H1 (cell line): ENCODE measurements at regions not wholly inside any gene's neighbourhood (a gene's known extent, or its start where the extent isn't known, plus 50 kb on each side); places are given as distances from the start of the nearest gene placed in this dataset.

Experiments used
- CTCF ChIA-PET: fragments of 300-600 bp; sonication (Branson Sonifier 250); formaldehyde crosslinking; loops from one replicate; lab custom pipeline; 2021; ENCODE audit not compliant: partially characterized antibody; lab: Charles Lee
- POLR2A ChIA-PET: fragments of 300-600 bp; sonication (Branson Sonifier 250); formaldehyde crosslinking; loops from one replicate; lab custom pipeline; 2021; ENCODE audit warnings: inconsistent platforms; ENCODE audit not compliant: partially characterized antibody; lab: Charles Lee
- DNase-seq, 2 experiments: peaks; one replicate each; pipeline versions ENCODE4 v3.0.0 to v3.0.0-alpha.2; 2010 to 2022; ENCODE audit warnings: low spot score in 2 of 2, low read depth in 1 of 2, mixed read lengths in 1 of 2
- FAIRE-seq: peaks from 2 replicates; lab custom pipeline; 2011; peaks lifted over from hg19 to GRCh38; lab: Jason Lieb, UNC
- H2AFZ ChIP-seq: 2 replicates; pipeline ENCODE4 v1.8.1; 2012; ENCODE audit warnings: low read length, inconsistent platforms
- H2AK5ac ChIP-seq: 2 replicates; pipeline ENCODE4 v1.6.1; 2013; ENCODE audit warnings: low read depth, low read length
- H2BK120ac ChIP-seq: replicated peaks from 2 replicates; pipeline ENCODE3; 2013; ENCODE audit warnings: low read depth, low read length, inconsistent platforms
- H2BK12ac ChIP-seq: 2 replicates; pipeline ENCODE4 v1.6.1; 2013; ENCODE audit warnings: low read depth, low read length
- H2BK15ac ChIP-seq: 2 replicates; pipeline ENCODE4 v1.6.1; 2013; ENCODE audit warnings: low read length
- H2BK20ac ChIP-seq: 2 replicates; pipeline ENCODE4 v1.6.1; 2013; ENCODE audit warnings: low read length
- H2BK5ac ChIP-seq: 2 replicates; pipeline ENCODE4 v1.6.1; 2013; ENCODE audit warnings: low read depth, low read length
- H3K14ac ChIP-seq: 2 replicates; pipeline ENCODE4 v1.6.1; 2013; ENCODE audit warnings: inconsistent platforms; ENCODE audit not compliant: insufficient read length
- H3K18ac ChIP-seq: 2 replicates; pipeline ENCODE4 v1.6.1; 2013; ENCODE audit warnings: low read length; ENCODE audit errors: extremely low read depth
- H3K23ac ChIP-seq: 2 replicates; pipeline ENCODE4 v1.6.1; 2013; ENCODE audit warnings: inconsistent platforms; ENCODE audit not compliant: insufficient read length
- H3K23me2 ChIP-seq: 2 replicates; pipeline ENCODE4 v1.6.1; 2013; ENCODE audit warnings: low read depth, low read length
- H3K27ac ChIP-seq: 2 replicates; pipeline ENCODE4 v1.6.1; 2011; ENCODE audit warnings: low read depth, low read length, inconsistent platforms
- H3K27me3 ChIP-seq, 4 experiments: replicated peaks in 1 of 4; 1 replicate in 1 of 4; 2 replicates in 3 of 4; pipeline versions ENCODE4 v1.6.1 to v1.8.1; 2011 to 2013; ENCODE audit warnings: low read length in 3 of 4, mild to moderate bottlenecking in 3 of 4, inconsistent platforms in 2 of 4, mixed read lengths in 2 of 4, moderate library complexity in 1 of 4; ENCODE audit not compliant: control insufficient read depth in 3 of 4, insufficient read depth in 3 of 4; ENCODE audit errors: extremely low read depth in 1 of 4
- H3K36me3 ChIP-seq, 4 experiments: 2 replicates each; pipeline versions ENCODE4 v1.6.1 to v1.8.1; 2011 to 2013; ENCODE audit warnings: mild to moderate bottlenecking in 4 of 4, low read length in 3 of 4, moderate library complexity in 2 of 4, control low read depth in 1 of 4, inconsistent platforms in 1 of 4; ENCODE audit not compliant: insufficient read depth in 4 of 4, control insufficient read depth in 2 of 4
- H3K4ac ChIP-seq: replicated peaks from 2 replicates; pipeline ENCODE3; 2013; ENCODE audit warnings: low read length, low read depth, mixed read lengths, inconsistent platforms; ENCODE audit not compliant: insufficient read length
- H3K4me1 ChIP-seq, 4 experiments: replicated peaks in 1 of 4; 1 replicate in 1 of 4; 2 replicates in 3 of 4; pipeline versions ENCODE4 v1.6.1 to v1.8.1; 2011 to 2013; ENCODE audit warnings: low read length in 3 of 4, inconsistent platforms in 2 of 4, mixed read lengths in 1 of 4; ENCODE audit not compliant: insufficient read depth in 4 of 4, control insufficient read depth in 3 of 4
- H3K4me2 ChIP-seq, 2 experiments: 2 replicates each; pipeline versions ENCODE4 v1.6.1 to v1.8.1; 2011 to 2013; ENCODE audit warnings: low read depth in 2 of 2, low read length in 2 of 2, control low read depth in 1 of 2, inconsistent platforms in 1 of 2, mild to moderate bottlenecking in 1 of 2; ENCODE audit not compliant: insufficient read depth in 1 of 2
- H3K4me3 ChIP-seq, 4 experiments: fragments of 200-600, 300-600 bp in 1 of 4; sonication (generic), shearing (Covaris generic), sonication (Bioruptor Twin) in 1 of 4; 2 replicates each; pipeline versions ENCODE4 v1.5.1 to v1.8.1; 2011 to 2016; ENCODE audit warnings: low read length in 4 of 4, low read depth in 3 of 4, control low read depth in 2 of 4, inconsistent platforms in 2 of 4, mild to moderate bottlenecking in 2 of 4, mixed read lengths in 1 of 4, moderate library complexity in 1 of 4; ENCODE audit not compliant: insufficient read depth in 2 of 4; ENCODE audit errors: extremely low read depth in 1 of 4
- H3K56ac ChIP-seq: replicated peaks from 2 replicates; pipeline ENCODE3; 2013; ENCODE audit warnings: low read depth, mild to moderate bottlenecking, mixed read lengths, low read length, inconsistent platforms; ENCODE audit not compliant: insufficient read length
- H3K79me1 ChIP-seq: 2 replicates; pipeline ENCODE4 v1.6.1; 2013; ENCODE audit warnings: low read depth, low read length, control low read depth
- H3K79me2 ChIP-seq, 2 experiments: 2 replicates each; pipeline versions ENCODE4 v1.6.1 to v1.8.1; 2012 to 2013; ENCODE audit warnings: low read length in 2 of 2, mild to moderate bottlenecking in 2 of 2, inconsistent platforms in 1 of 2; ENCODE audit not compliant: insufficient read depth in 2 of 2, control insufficient read depth in 1 of 2
- H3K9ac ChIP-seq, 4 experiments: replicated peaks in 1 of 4; 1 replicate in 1 of 4; 2 replicates in 3 of 4; pipeline versions ENCODE4 v1.6.1 to v1.8.1; 2011 to 2013; ENCODE audit warnings: low read depth in 3 of 4, low read length in 3 of 4, control low read depth in 2 of 4, mild to moderate bottlenecking in 2 of 4, moderate library complexity in 2 of 4, inconsistent platforms in 1 of 4; ENCODE audit errors: extremely low read depth in 1 of 4
- H3K9me3 ChIP-seq, 2 experiments: 2 replicates each; pipeline versions ENCODE4 v1.6.1 to v1.8.1; 2012 to 2013; ENCODE audit warnings: mild to moderate bottlenecking in 2 of 2, moderate library complexity in 2 of 2, control low read depth in 1 of 2, inconsistent platforms in 1 of 2, low read depth in 1 of 2, low read length in 1 of 2, mixed read lengths in 1 of 2; ENCODE audit not compliant: insufficient read depth in 2 of 2
- H4K20me1 ChIP-seq, 2 experiments: replicated peaks in 1 of 2; 2 replicates each; pipeline versions ENCODE3 to v1.8.1; 2011 to 2013; ENCODE audit warnings: inconsistent platforms in 2 of 2, low read length in 2 of 2, mild to moderate bottlenecking in 1 of 2; ENCODE audit not compliant: insufficient read depth in 2 of 2, control insufficient read depth in 1 of 2
- H4K5ac ChIP-seq: 2 replicates; pipeline ENCODE4 v1.6.1; 2013; ENCODE audit warnings: low read length, low read depth, mixed read lengths, inconsistent platforms; ENCODE audit not compliant: insufficient read length
- H4K8ac ChIP-seq: 2 replicates; pipeline ENCODE4 v1.8.0; 2013; ENCODE audit warnings: mild to moderate bottlenecking, moderate library complexity, low read length, inconsistent platforms; ENCODE audit not compliant: insufficient read depth; ENCODE audit errors: extremely low read depth
- H4K91ac ChIP-seq: replicated peaks from 2 replicates; pipeline ENCODE3; 2013; ENCODE audit warnings: low read length, mixed read lengths, inconsistent platforms; ENCODE audit not compliant: insufficient read length
- ASH2L ChIP-seq: fragments of 200-600, 300-600 bp; sonication (generic); IDR thresholded peaks from one replicate; pipeline ENCODE4 v1.7.1; 2017; ENCODE audit warnings: low read length
- CTBP2 ChIP-seq: IDR thresholded peaks from 2 replicates; pipeline ENCODE4 v1.7.0; 2011; ENCODE audit warnings: borderline replicate concordance, mild to moderate bottlenecking, moderate library complexity, mixed read lengths, low read length; ENCODE audit not compliant: insufficient read depth, insufficient read length
- PHF8 ChIP-seq: fragments of 200-600 bp; sonication (generic); conservative IDR thresholded peaks from 2 replicates; pipeline ENCODE4 v1.7.1; 2012; ENCODE audit warnings: low read depth, mild to moderate bottlenecking, inconsistent platforms, low read length, moderate library complexity
- SUZ12 ChIP-seq: fragments of 200-600 bp; sonication (generic); IDR thresholded peaks from 2 replicates; pipeline ENCODE4 v1.6.1; 2012; ENCODE audit warnings: mild to moderate bottlenecking, inconsistent platforms, low read length, moderate library complexity, mixed read lengths
- TAF1 ChIP-seq: IDR thresholded peaks from 2 replicates; pipeline ENCODE4 v1.6.1; 2011; ENCODE audit warnings: mild to moderate bottlenecking, low read depth, low read length
- WGBS, 2 experiments: shearing (Covaris generic) in 1 of 2; methylation state at CpG; one replicate each; pipeline versions ENCODE4 v1.1.6 to v1.1.7; 2013 to 2015; ENCODE audit warnings: low lambda C conversion rate in 2 of 2, mixed read lengths in 2 of 2, inconsistent platforms in 1 of 2, low coverage in 1 of 2, missing lambda C conversion rate in 1 of 2; ENCODE audit not compliant: insufficient replicate concordance in 2 of 2, insufficient coverage in 1 of 2, insufficient read length in 1 of 2; ENCODE audit errors: extremely low coverage in 1 of 2, missing lambda C conversion rate in 1 of 2; 5-methylcytosine and 5-hydroxymethylcytosine counted together
- TF ChIP-seq, protein P1 (sequence below): IDR thresholded peaks from 2 replicates; pipeline ENCODE4 v1.6.1; 2012; ENCODE audit warnings: low read length, inconsistent platforms

GRCh38 chr5:165370233-165370632 is 1864.8 kb downstream of the MAT2B start:
- Histone ChIP-seq H2BK20ac (no peak overlapping the region), H3K27me3 (no peaks in the 10 kb centered on the region)
- WGBS, 2 experiments: 95% methylated on average over 4 of the region's 4 CpGs; no CpG with 5 or more reads in 1 of the 2 experiments

More at GRCh38 chr5:165370233-165370632, 1864.8 kb downstream of the MAT2B start:
- Histone ChIP-seq H2BK5ac (no peak overlapping the region), H4K5ac (no peak overlapping the region), H3K14ac (no peak overlapping the region), H3K36me3 (no peaks in the 10 kb centered on the region), H3K23ac (no peak overlapping the region), H2AK5ac (no peak overlapping the region), H2AFZ (no peak overlapping the region), H4K8ac (no peak overlapping the region), H3K18ac (no peak overlapping the region), H3K4me1 (no peaks in the 10 kb centered on the region), H4K20me1 (no peaks in the 10 kb centered on the region), H3K4ac (no peak overlapping the region), H2BK12ac (no peak overlapping the region), H3K4me2 (no peak overlapping the region), H3K79me2 (no peaks in the 10 kb centered on the region), H3K9me3 (no peaks in the 10 kb centered on the region), H3K4me3 (no peak overlapping the region), H3K56ac (no peak overlapping the region), H3K23me2 (no peaks in the 10 kb centered on the region), H2BK120ac (no peak overlapping the region), H4K91ac (no peak overlapping the region), H3K79me1 (no peaks in the 10 kb centered on the region), H3K27ac (no peak overlapping the region), H3K9ac (no peak overlapping the region), H2BK15ac (no peak overlapping the region)
- ChIA-PET POLR2A (no interaction called here), CTCF (no interaction called here)
- FAIRE-seq: no peak
- no peak for TF ChIP-seq PHF8
- TF ChIP-seq TAF1: no peak
- TF ChIP-seq, protein P1, sequence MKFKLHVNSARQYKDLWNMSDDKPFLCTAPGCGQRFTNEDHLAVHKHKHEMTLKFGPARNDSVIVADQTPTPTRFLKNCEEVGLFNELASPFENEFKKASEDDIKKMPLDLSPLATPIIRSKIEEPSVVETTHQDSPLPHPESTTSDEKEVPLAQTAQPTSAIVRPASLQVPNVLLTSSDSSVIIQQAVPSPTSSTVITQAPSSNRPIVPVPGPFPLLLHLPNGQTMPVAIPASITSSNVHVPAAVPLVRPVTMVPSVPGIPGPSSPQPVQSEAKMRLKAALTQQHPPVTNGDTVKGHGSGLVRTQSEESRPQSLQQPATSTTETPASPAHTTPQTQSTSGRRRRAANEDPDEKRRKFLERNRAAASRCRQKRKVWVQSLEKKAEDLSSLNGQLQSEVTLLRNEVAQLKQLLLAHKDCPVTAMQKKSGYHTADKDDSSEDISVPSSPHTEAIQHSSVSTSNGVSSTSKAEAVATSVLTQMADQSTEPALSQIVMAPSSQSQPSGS: no peak
- TF ChIP-seq CTBP2: no peak
- no peak for TF ChIP-seq ASH2L
- TF ChIP-seq SUZ12: no peak
- no peak for DNase-seq
